Progenitor cell of endocrine pancreas (in vitro differentiated cells): ENCODE measurements at regions not wholly inside any gene's neighbourhood (a gene's known extent, or its start where the extent isn't known, plus 50 kb on each side); places are given as distances from the start of the nearest gene placed in this dataset.

Experiments used
- DNase-seq: peaks from one replicate; pipeline ENCODE4 v3.0.0; 2021; ENCODE audit warnings: low spot score; ENCODE audit not compliant: unreplicated experiment
- H3K27ac Mint-ChIP-seq: 2 replicates; pipeline ENCODE4 v1.8.0; 2021; ENCODE audit warnings: mild to moderate bottlenecking, moderate library complexity, mixed read lengths
- H3K27me3 Mint-ChIP-seq: 2 replicates; pipeline ENCODE4 v1.8.0; 2021; ENCODE audit warnings: mixed read lengths
- H3K36me3 Mint-ChIP-seq: 2 replicates; pipeline ENCODE4 v1.8.0; 2022; ENCODE audit warnings: mixed read lengths; ENCODE audit not compliant: insufficient read depth
- H3K4me1 Mint-ChIP-seq: 2 replicates; pipeline ENCODE4 v1.8.0; 2021; ENCODE audit warnings: low read depth, mixed read lengths
- H3K4me3 Mint-ChIP-seq: 2 replicates; pipeline ENCODE4 v1.8.0; 2021; ENCODE audit warnings: low read depth, mild to moderate bottlenecking, moderate library complexity, mixed read lengths
- H3K9me3 Mint-ChIP-seq: 2 replicates; pipeline ENCODE4 v1.8.0; 2021; ENCODE audit warnings: low read depth, mixed read lengths
- TF ChIP-seq, protein P1 (sequence below): fragments of 200-600 bp; sonication (generic); IDR thresholded peaks from one replicate; pipeline ENCODE4 v1.5.0; 2021; ENCODE audit warnings: antibody characterized with exemption, mild to moderate bottlenecking; ENCODE audit not compliant: unreplicated experiment

DNA sequence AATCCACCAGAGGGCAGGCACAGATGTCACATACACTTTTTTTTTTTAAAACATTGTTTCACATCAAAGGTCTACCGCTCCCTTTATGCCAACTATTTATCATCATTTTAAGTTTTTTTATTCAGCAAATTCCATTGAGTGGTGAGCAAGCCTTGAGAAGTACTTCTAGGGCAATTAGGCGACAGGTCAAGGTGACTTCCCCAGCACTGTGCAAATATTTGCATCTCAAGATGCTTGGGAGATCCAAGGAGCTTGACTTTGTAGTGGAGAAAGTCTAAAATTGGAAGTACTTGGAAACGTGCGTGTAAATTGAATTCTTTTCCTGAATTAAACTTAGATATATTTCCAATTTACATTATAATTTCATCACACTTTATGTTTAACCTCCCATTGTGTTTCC is 211.1 kb downstream of the ICE1 start:
- peaks cover 4% of the 10 kb centered on the region for H3K9me3 Mint-ChIP-seq
- no peak for DNase-seq
- no peaks in the 10 kb centered on the region for H3K4me1 Mint-ChIP-seq
- H3K36me3 Mint-ChIP-seq: no peaks in the 10 kb centered on the region
- no peak overlapping the region for H3K27ac Mint-ChIP-seq
- H3K27me3 Mint-ChIP-seq: peaks cover 7% of the 10 kb centered on the region
- H3K4me3 Mint-ChIP-seq: no peak overlapping the region
- TF ChIP-seq, protein P1, sequence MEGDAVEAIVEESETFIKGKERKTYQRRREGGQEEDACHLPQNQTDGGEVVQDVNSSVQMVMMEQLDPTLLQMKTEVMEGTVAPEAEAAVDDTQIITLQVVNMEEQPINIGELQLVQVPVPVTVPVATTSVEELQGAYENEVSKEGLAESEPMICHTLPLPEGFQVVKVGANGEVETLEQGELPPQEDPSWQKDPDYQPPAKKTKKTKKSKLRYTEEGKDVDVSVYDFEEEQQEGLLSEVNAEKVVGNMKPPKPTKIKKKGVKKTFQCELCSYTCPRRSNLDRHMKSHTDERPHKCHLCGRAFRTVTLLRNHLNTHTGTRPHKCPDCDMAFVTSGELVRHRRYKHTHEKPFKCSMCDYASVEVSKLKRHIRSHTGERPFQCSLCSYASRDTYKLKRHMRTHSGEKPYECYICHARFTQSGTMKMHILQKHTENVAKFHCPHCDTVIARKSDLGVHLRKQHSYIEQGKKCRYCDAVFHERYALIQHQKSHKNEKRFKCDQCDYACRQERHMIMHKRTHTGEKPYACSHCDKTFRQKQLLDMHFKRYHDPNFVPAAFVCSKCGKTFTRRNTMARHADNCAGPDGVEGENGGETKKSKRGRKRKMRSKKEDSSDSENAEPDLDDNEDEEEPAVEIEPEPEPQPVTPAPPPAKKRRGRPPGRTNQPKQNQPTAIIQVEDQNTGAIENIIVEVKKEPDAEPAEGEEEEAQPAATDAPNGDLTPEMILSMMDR: no peak

DNA sequence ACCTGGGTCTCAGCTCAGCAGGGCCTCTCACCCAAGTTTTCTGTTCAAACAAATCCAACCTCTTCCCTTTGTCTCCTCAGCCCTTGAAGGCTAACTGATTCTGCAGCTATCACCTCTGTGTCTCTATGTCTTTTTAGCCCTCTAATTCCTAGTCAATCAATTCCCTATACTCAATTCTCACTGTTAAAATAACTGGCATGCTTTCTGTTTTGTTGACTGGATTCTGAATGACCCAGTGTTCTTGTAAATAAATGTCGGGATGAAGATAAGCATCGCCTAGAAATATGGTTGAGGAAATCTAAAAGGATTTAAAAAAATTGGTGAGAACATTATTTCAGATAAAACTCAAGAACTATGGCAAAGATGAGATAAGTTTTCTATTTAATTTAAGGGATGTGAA is 210.2 kb downstream of the ICE1 start:
- peaks cover 3% of the 10 kb centered on the region for H3K27me3 Mint-ChIP-seq
- H3K4me3 Mint-ChIP-seq: no peak overlapping the region
- peaks cover 4% of the 10 kb centered on the region for H3K9me3 Mint-ChIP-seq
- TF ChIP-seq, protein P1: no peak
- H3K4me1 Mint-ChIP-seq: peaks cover 3% of the 10 kb centered on the region
- H3K36me3 Mint-ChIP-seq: no peaks in the 10 kb centered on the region
- no peak overlapping the region for H3K27ac Mint-ChIP-seq
- no peak for DNase-seq

DNA sequence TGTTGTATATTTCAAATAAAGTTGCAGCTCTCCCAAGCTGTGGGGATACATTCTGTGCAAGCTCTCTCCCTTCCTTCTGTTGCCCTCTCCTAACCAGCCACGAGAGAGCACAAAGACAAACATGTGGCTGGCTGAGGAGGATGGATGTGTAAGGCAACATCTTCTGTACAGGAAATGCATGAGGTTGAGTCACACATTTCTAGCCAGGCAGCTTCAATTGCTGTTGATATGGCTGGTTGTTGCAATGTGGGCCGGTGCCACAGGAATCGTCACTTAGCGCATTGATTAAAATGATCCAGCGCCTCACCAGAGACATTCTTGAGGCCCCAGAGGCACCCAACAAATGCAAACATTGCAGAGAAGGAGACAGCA is 207.1 kb downstream of the ICE1 start:
- TF ChIP-seq, protein P1: no peak

DNA sequence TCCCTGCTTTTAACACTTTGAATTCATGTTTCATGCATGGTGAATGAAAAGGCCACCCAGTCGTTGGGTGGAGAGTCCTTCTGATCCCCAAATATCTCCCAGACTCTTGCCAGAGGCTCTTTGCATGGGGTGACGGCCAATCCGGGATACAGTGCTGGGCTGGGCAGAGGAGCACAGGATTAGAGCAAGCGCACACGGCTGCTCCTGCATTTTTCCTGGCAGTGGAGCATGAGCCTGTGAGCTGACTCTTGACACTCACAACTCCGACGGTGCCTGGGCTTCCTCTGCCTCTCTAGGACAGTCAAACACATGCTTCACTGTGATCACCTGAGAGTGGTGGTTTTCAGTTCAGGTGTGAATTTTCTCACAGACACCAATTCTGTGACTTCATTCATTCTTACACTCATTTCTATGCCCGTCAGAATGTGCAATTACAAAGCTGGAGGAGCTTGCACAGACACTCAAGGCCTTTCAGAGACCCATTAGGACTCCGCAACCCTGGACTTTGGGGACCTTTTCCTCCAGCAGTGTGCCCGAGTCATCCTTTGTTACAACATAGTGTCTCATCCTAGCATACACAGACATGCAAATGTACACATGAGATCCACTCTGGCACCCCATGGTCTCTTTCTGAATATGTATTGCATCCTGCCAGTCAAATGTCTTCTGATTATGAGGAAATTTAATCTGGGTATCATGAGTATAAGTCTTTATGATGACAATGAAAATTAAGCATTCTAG is 206.6 kb downstream of the ICE1 start:
- Mint-ChIP-seq H3K9me3 (peaks cover 17% of the 10 kb centered on the region), H3K27ac (no peak overlapping the region), H3K4me3 (no peak overlapping the region), H3K27me3 (no peaks in the 10 kb centered on the region), H3K36me3 (no peaks in the 10 kb centered on the region), H3K4me1 (peaks cover 4% of the 10 kb centered on the region)
- TF ChIP-seq, protein P1: no peak
- DNase-seq: no peak

More for the DNA sequence above, 207.1 kb downstream of the ICE1 start:
- H3K36me3 Mint-ChIP-seq: no peaks in the 10 kb centered on the region
- H3K4me1 Mint-ChIP-seq: peaks cover 4% of the 10 kb centered on the region
- no peak for DNase-seq
- peaks cover 11% of the 10 kb centered on the region for H3K9me3 Mint-ChIP-seq
- no peaks in the 10 kb centered on the region for H3K27me3 Mint-ChIP-seq
- H3K4me3 Mint-ChIP-seq: no peak overlapping the region
- no peak overlapping the region for H3K27ac Mint-ChIP-seq

DNA sequence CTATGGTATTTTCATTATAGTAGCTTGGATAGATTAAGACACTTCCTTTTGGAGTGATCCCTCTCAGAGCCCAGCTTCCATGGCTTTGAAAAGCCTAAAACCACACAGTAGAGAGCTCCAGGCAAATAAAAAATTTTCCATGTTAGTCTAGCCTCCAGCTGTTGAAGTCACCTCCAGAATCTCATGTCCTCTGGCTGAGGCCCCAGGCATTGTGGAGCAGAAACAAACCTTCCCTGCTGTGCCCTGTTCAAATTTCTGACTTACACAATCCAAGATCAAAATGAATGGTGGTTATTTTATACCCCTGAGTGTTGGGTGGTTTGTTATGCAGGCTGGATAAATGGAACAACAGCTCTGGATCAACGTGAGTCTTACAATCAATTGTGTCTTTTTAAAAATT is 203.9 kb downstream of the ICE1 start:
- Mint-ChIP-seq H3K4me3 (no peak overlapping the region), H3K36me3 (no peaks in the 10 kb centered on the region), H3K9me3 (peaks cover 32% of the 10 kb centered on the region), H3K27me3 (no peaks in the 10 kb centered on the region), H3K27ac (no peak overlapping the region), H3K4me1 (peaks cover 4% of the 10 kb centered on the region)
- no peak for DNase-seq
- TF ChIP-seq, protein P1: no peak
